AG09319 (cell line): ENCODE measurements at regions not wholly inside any gene's neighbourhood (a gene's known extent, or its start where the extent isn't known, plus 50 kb on each side); places are given as distances from the start of the nearest gene placed in this dataset.

ENCODE experiments used
- DNase-seq: peaks from one replicate; pipeline ENCODE4 v3.0.0-alpha.2; 2010; ENCODE audit warnings: low read depth; ENCODE audit errors: extremely low read depth
- TF ChIP-seq, protein P1 (sequence below): IDR thresholded peaks from 2 replicates; pipeline ENCODE4 v1.5.1; 2011; ENCODE audit warnings: low read depth, mild to moderate bottlenecking, inconsistent platforms, low read length, moderate library complexity

DNA sequence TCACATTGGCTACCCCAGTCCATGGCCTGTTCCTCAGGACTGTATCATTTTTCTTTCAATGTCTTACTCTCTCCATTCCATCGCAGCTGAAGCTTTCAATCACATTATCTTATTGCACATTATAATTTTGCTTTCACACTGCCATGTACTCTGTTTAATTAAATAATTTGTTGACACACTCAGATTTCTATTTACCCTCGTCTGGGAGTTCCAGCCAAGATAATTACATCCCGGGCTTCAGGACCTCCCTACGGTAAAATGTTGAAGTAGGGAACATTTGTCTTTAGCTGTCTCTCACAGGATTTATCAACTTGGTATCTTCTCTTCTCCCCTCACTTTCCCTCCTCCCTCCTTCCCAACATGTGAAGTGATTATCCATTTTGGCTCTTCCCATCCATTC lies 177.2 kb upstream of the RASSF8 start:
- TF ChIP-seq, protein P1, sequence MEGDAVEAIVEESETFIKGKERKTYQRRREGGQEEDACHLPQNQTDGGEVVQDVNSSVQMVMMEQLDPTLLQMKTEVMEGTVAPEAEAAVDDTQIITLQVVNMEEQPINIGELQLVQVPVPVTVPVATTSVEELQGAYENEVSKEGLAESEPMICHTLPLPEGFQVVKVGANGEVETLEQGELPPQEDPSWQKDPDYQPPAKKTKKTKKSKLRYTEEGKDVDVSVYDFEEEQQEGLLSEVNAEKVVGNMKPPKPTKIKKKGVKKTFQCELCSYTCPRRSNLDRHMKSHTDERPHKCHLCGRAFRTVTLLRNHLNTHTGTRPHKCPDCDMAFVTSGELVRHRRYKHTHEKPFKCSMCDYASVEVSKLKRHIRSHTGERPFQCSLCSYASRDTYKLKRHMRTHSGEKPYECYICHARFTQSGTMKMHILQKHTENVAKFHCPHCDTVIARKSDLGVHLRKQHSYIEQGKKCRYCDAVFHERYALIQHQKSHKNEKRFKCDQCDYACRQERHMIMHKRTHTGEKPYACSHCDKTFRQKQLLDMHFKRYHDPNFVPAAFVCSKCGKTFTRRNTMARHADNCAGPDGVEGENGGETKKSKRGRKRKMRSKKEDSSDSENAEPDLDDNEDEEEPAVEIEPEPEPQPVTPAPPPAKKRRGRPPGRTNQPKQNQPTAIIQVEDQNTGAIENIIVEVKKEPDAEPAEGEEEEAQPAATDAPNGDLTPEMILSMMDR, result no peak
- DNase-seq, result no peak

DNA sequence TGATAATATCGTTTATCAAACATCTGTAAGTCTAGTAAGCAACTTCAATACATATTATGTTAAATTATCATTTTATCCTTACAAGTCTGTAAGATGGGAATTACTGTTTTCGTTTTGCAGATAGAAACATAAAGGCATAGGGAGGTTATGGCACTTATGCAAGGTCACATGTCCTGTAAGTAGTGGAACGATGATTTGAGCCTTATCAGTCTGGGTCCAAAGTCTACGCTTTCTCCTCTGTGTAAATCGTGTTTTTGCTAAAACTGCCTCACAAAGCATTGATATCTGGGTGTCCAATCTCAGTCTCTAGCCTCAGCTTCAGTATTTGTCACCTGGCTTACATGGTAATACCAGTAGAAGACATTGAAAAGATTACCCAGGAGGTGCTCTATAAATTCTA lies 174.9 kb upstream of the RASSF8 start:
- TF ChIP-seq, protein P1, result no peak
- DNase-seq, result no peak

DNA sequence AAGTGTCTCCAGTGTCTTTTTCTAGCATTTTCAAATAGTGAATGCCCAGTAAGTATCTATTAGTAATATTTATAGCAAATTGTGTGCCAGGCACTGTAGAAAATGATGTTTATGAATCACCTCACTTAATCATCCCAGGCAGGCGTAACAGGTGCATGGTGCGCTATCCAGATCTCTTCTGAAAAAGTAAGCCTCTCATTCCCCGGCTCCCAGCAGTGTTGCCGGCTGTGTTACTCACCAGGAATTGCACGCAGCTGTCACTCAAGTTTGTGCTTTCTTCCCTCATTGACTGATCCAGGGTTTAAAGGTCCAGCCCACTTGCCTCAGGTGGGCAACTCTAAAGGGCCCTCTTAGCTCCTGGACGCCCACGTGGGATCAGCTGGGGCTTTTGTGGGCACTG lies 173.8 kb upstream of the RASSF8 start:
- no peak for DNase-seq
- TF ChIP-seq, protein P1, result no peak

DNA sequence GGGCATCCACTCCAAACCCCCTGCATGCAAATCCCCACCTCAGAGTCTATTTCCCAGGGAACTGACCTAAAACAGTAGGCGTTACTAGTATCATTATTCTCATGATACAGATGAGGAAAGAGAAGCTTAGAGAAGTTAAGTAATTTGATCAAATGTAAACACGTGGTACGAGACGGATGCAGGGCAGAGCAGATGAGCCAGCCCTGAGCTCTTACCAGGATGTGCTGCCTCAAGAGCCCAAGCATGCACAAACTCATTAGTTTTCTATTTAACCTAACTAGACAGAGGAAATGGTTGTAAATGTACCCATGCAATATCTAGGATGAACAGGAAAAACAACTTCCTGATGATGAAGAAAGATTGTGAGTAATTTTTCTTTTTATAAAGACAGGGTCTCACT lies 173.3 kb upstream of the RASSF8 start:
- TF ChIP-seq, protein P1, result no peak
- DNase-seq, result no peak

DNA sequence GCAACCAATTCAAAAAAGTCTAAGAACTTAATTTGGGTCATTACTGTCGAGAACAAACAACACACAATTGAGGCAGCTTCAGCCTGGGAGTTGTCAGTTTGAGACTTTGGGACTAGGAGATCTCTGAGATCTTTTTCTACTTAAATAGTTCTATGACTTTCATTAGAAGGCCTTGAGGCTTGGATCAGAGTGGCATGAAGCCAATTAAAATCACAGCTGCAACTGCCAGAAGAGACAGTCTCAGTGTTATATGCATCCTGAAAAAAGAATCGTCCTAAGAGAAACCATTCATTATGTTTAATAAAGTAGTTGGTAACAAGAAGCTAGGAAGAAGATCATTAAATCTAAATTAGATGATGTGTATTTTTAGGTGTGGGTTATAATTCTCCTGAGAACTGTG lies 170.8 kb upstream of the RASSF8 start:
- no peak for DNase-seq
- TF ChIP-seq, protein P1, result no peak

DNA sequence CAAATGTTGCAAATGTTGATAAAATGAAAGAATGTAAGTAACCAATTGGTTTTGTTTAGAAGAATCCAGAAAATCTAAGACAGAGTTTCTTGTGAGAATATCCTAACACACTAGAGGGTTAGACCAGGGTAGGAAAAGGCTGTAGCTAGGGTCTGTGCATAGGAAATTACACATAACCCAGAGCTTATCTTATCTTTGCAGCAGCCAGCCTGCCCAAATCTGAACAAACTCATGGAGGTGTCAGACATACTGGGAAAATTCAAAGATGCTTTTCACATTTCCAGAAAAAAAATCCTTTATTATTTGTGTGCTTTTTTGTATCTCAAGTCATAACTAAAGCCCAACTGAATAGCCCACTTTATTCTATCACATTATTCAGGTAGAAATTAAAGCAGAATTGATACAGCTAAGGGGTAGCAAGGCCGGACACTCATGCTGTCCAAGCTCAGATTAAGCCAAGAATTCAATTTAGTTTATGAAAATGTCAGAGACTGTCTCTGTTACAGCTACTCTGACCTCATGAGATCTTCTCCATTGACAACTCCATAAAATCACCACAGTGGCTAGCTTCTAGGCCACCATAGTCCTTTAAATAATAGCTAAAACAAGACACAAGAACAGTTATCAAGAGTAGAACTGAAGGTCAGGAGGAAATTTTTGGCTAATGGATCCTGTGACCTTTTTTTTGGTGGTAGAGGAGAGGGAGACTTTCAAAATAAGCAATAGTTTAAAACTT lies 169.6 kb upstream of the RASSF8 start:
- TF ChIP-seq, protein P1, result no peak
- DNase-seq, result no peak

DNA sequence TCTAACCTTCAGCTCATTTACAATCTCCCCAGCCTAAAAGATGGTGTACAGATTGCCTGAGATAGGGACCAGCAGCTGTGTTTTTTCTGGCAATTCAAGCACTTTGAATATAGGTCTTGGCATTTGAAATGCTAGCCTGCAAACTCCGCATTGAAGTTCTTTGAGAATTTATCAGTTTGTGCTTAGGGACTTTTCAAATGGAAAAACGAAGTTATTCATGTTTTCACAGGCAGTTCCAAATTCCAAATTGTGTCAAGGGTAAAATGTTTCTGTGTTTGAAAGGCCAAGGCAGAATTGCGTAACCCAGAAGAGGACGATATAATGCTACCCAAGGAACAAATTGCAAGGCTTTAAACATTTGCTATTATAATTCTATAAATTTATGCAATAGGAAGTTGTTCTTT lies 168.9 kb upstream of the RASSF8 start:
- DNase-seq, result no peak
- TF ChIP-seq, protein P1, result no peak
